Right lobe of liver (tissue), 4 donors: ENCODE measurements at regions not wholly inside any gene's neighbourhood (a gene's known extent, or its start where the extent isn't known, plus 50 kb on each side); places are given as distances from the start of the nearest gene placed in this dataset.

Source experiments
- CTCF ChIP-seq, 4 donors: fragments of 200-600 bp in 3 of 4; fragments of 450-650 bp in 1 of 4; IDR thresholded peaks; one replicate each; pipeline versions ENCODE4 v1.5.1 to v1.8.0; 2016 to 2022; ENCODE audit warnings: antibody characterized with exemption in 4 of 4, mild to moderate bottlenecking in 2 of 4
- POLR2A ChIP-seq: fragments of 450-650 bp; IDR thresholded peaks from one replicate; pipeline ENCODE4 v1.6.1; 2017; ENCODE audit warnings: antibody characterized with exemption, mild to moderate bottlenecking
- donor health status: DM: no; HTN: no; CAD: no.
- donor health status: DM: no; HTN: no; CAD: no.
- donor health status: DM: no; HTN: yes; CAD: no.

DNA sequence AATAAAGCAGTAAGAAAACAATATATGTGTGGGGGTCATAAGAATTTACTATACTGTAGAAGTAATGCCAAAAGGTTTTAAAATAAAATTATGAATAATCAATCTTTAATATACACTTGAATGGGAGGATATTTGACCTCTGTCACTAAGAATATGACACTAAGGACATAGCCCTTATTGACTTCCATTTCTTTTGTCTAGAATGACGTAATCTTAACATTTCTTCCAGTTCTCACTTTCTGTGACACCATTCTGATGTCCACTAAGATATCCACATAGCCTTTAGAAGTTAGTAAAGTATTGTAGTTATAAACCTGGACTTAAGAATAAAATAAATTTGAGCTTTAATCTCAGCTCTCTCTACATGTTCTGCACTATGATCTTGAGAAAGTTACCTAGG lies 1050.7 kb downstream of the TLE4 start:
- no peak for TF ChIP-seq CTCF (IDR thresholded peaks at IDR 0.05)
- no peak for TF ChIP-seq POLR2A
